ENCODE measurements at regions not wholly inside any gene's neighbourhood (a gene's known extent, or its start where the extent isn't known, plus 50 kb on each side); places are given as distances from the start of the nearest gene placed in this dataset.

DNA sequence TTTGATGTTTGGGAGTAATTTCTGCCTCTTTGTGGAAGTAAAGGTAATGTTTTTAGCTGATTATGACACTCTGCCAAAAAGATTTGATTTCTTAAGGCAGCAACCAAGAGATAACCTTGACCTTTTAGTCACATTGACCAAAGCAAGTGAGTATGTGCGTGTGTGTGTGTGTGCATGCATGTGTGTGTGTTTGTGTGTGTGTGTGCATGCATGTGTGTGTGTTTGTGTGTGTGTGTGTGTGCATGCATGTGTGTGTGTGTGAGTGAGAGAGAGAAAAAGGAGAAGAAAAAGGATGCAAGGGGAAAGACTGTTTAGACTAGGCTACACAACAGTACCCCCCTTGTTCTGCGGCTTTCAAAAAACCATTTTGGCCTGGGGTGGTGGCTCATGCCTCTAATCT, 88.1 kb upstream of the NPVF start:
- no peak for DNase-seq

DNA sequence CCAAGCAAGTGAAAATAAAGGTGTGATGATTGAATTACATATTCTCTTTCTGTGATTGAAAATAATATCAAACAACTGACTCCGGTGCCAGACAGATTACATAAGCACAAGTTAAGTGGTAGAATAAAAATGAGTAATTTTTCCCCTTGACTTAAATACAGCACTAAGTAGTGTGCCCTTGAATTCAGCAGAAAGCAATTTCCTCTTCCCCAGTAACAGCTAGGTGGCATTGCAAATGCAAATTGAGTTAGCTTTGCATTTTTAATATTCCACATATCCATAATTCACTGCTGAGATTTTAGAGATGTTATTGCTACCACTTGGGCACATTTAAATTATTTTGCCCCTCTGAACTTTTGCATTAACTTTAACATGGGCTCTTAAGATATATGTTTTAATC, 89.8 kb upstream of the NPVF start:
- no peak for DNase-seq

- DNase-seq: no peak
Observed at GRCh38 chr7:25319707-25320106, 91.4 kb upstream of the NPVF start.

GRCh38 chr7:25320791-25321190, 92.5 kb upstream of the NPVF start:
- no peak for DNase-seq

GRCh38 chr7:25321424-25321823, 93.1 kb upstream of the NPVF start:
- DNase-seq: no peak

DNA sequence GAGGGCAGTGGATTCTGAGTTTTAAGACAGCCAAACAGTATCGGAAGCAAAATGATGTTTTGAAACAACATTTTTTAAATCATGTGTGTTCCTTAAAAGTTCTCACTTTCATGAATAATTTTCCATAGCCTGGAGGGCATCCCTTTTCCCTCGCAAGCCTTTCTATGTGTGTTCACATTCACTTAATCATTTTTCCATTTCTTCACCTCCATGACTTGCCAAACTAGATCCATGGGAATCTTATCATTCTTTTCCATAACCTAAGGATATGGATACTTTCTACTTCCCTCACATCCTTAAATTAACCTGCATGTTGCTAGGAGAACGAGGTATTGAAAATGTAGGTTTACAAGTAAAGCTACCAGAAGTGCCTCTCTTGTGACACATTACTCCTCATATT, 94.2 kb upstream of the NPVF start:
- no peak for DNase-seq

DNA sequence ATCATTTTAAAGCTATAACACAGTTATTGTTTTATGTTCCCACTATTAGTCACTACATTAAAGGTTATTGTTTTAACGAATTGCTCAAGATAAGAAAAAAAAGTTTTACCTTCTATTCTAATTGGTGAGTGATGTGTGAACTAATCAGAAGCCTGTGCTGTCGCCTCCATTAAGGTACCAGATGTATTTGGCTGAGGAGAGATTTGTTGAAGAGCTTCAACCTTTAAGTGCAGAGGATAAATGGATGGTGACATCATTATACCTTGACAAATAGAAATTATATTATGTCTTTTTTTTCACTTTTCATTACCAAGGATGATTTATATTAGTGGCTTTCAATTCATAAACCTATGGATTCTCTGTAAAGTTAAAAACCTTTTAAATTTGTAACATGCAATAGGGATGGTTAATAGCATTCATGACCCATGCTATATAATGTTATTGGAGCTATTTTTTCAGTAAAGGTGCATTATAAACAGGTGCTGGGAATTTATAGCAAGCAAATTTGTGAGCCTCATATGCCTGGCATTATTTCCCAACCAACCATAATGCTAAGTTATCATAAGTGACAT, 97.0 kb upstream of the NPVF start:
- no peak for DNase-seq

GRCh38 chr7:25326501-25327156, 98.3 kb upstream of the NPVF start:
- no peak for DNase-seq

GRCh38 chr7:25329815-25330214, 101.5 kb upstream of the NPVF start:
- no peak for DNase-seq

GRCh38 chr7:25333296-25333928, 105.1 kb upstream of the NPVF start:
- no peak for DNase-seq

DNA sequence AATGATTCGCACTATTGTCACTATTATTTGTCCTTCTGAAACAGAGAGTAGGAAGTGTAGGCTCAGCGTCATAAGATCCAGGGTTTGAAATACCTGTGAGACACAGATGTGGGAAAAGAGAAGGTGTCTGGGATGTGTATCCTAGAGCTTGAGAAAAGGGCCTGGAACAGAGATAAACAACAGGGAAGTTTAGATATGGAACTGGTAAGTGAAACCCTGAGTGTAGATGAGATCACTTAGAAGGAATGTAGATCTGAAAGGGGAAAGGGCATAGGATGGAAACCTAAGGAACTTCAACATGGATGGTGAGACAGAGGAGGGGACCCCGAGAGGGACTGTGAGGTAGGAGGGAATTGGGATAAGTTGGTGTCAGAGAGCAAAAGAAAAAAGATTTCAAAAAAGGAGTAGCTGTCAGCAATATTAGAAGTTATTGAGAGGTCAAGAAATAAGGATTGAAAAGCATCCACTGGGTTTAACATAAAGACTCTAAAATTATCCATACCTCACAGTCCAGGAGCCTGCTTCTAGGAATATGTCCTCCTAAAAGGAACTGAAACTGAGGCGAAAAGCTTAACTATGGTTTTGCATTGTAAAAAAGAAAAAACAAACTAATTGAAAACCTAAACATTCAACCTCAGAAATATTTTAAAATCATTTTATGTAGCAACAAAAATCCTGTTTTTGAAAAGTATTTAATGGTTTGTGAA, 119.2 kb upstream of the NPVF start:
- DNase-seq: no peak

GRCh38 chr7:25348104-25348503, 119.8 kb upstream of the NPVF start:
- no peak for DNase-seq

DNA sequence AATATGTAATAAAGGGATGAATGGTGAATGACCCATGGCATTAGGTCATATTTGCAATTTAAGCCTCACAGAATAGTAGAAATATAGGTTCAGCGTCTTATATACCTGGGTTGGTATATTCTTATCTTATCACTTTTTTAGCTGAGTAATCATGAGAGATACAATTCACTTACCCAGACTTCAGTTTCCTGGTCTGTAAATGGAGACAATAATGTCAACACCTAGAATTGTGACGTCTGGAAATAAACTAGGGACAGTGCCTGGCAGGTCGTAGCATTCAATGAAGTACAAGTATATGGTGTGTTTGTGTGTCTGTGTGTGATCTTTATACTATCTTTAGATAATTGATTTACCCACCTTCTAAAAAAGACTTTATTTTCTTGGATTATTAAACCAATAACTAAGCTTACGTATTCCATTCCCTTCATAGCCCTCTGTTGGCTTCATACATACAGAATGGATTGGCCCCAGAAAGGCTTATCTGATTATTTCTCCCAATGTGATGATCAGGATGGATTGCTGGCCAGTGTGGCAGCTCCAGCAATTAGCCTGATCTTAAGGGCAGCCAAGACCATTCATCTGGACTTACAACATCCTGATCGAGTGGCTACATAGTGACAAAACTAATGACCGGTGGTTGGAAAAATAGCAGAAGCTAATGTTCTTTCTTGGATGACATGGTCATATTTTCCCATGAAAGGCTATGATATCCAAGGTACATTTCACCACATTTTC, 121.2 kb upstream of the NPVF start:
- no peak for DNase-seq

DNA sequence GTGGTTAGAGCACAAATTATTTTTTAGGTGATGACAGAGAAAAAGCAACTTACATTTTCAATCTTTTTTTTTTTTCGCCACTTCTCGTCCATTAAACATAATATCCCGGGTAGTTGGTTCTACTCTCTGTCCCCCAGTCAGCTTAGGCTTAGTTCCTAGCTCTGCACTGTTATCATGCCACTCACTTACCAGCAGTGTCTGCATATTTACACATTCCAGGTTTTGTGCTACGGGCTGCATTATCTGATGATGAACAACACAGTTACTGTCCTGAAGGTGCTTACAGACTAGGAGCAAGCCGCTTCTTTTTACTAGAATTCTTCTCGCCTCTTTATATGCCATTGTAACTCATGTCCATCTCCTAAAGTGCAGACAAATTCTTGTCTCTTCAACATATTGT, 121.8 kb upstream of the NPVF start:
- DNase-seq: no peak

DNA sequence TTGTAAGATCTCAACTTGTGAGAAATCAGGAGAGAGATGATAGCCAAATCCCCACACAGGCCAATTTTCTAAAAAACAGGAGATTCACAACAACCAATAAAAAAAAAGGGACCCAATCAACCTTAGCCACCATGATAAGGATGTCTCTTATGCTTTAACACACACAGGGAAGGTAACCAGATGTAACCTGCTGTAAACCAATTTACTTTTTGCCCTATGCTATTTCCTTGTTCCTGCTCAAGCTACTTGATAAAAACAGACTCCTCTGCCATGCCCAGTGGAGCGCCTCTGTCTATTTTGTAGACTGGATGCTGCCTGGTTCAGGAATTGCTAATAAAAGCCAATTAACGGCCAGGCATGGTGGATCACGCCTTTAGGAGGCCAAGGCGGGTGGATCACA, 123.5 kb upstream of the NPVF start:
- DNase-seq: no peak

GRCh38 chr7:25353196-25353595, 124.9 kb upstream of the NPVF start:
- DNase-seq: no peak

DNA sequence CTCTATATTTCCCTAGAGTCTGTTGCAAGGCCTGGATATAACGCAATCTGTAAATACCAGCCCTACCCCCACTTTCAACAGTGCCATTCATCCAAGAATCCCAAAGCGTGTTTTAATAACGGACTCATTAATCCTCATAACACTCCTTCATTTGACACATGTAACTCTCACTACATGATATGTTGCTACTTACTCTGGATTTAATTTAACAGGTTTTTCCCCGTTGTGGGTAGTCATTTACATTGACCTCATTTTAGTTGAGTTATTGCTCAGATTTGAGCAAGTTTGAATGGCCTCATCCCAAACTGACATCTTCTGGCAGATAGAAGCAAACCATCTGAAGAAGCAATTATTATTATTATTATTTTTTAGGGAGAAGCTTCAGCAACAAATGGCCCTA, 125.4 kb upstream of the NPVF start:
- DNase-seq: no peak

GRCh38 chr7:25356534-25357151, 128.4 kb upstream of the NPVF start:
- DNase-seq: no peak

- no peak for DNase-seq
Observed at GRCh38 chr7:25358926-25359325, 130.6 kb upstream of the NPVF start.

GRCh38 chr7:25359471-25360059, 131.3 kb upstream of the NPVF start:
- DNase-seq: no peak

DNA sequence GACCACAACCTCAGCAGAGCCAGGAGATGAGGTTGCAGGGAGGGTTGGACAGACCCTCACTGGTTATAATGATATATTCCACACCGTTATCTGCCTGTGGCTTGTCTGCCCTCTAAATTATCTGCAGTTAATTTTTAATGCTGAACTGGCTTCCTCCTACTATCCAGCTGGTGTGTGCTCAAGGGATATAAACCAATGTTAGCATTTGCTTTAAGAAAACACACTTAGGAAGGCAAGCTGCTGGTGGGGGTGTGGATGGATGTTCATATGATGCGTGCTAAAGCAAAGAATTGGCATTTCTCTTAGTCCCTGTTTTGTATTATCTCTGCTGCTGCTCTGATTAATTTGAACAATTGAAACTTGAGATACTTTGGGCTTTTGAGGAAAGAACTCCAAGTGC, 132.2 kb upstream of the NPVF start:
- no peak for DNase-seq

GRCh38 chr7:25361387-25361786, 133.1 kb upstream of the NPVF start:
- DNase-seq: no peak

- DNase-seq: no peak
Observed at GRCh38 chr7:25361863-25362262, 133.6 kb upstream of the NPVF start.
